Thyroid gland (tissue), 4 donors: ENCODE measurements at regions not wholly inside any gene's neighbourhood (a gene's known extent, or its start where the extent isn't known, plus 50 kb on each side); places are given as distances from the start of the nearest gene placed in this dataset.

Experiments used
- CTCF ChIP-seq, 6 experiments: fragments of 200-600 bp in 3 of 6; fragments of 450-650 bp in 3 of 6; sonication (generic) in 3 of 6; IDR thresholded peaks; one replicate each; pipeline ENCODE4 v1.5.1; 2016 to 2019; ENCODE audit warnings: antibody characterized with exemption in 6 of 6, mild to moderate bottlenecking in 2 of 6, inconsistent platforms in 1 of 6, moderate library complexity in 1 of 6
- POLR2A ChIP-seq, 2 donors: fragments of 450-650 bp; IDR thresholded peaks; one replicate each; pipeline ENCODE4 v1.6.1; 2017; ENCODE audit warnings: antibody characterized with exemption in 2 of 2, mild to moderate bottlenecking in 2 of 2, moderate library complexity in 1 of 2

- TF ChIP-seq CTCF (IDR thresholded peaks at IDR 0.05) (no peak), POLR2A (IDR thresholded peaks at IDR 0.05) (no peak)
These were observed 464.1 kb downstream of the UTRN start for GRCh38 chr6:144749263-144749662.
